ENCODE measurements at regions not wholly inside any gene's neighbourhood (a gene's known extent, or its start where the extent isn't known, plus 50 kb on each side); places are given as distances from the start of the nearest gene placed in this dataset.
A peak's percentile ranks its signal among the peaks of the same experiment; 100 is the strongest.

DNA sequence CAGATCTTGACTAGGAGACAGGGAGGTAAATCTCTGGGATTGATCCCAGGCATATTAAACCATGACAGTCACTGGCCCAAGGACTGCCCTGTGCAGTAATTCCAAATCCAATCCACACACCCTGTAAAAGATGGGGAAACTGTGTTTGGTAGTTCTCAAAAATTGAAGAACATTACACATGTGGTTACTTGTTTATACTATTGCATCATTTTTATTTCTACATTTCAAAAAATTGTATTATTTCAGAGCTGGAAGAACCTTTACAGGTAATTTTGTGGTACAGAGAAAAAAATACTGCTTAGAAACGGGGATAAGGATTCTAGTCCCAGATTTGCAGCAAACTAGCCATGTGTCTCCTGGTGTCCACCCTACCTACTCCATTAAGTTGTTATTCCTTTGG, 400.5 kb downstream of the LRIG3 start:
- no peak for DNase-seq
- in situ Hi-C loops (cut with HindIII; ENCODE audit: low pct_ligation_motif_present, low pct_unique_long_range_greater_than_20kb, low sequenced_read_pairs), result no loop called here

DNA sequence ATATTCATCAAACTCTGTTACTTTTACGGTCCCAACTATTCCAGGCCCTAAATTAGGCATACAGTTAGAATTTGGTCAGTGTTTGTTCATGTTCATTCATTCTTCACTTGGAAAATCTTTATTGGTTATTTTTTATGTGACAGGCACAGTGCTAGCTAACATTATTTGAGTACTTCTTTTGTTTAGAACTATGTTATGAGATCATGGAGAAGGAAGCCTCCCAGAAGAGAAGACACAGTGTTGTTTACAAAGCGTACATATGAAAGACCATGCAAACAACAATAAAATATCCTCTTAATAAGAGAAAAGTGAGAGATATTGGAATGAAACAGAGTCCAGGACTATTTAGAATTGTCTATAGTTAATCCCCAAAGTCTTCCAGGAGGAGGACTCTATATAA, 399.2 kb downstream of the LRIG3 start:
- DNase-seq, result no peak
- in situ Hi-C loops (cut with HindIII; ENCODE audit: low pct_ligation_motif_present, low pct_unique_long_range_greater_than_20kb, low sequenced_read_pairs), result no loop called here

DNA sequence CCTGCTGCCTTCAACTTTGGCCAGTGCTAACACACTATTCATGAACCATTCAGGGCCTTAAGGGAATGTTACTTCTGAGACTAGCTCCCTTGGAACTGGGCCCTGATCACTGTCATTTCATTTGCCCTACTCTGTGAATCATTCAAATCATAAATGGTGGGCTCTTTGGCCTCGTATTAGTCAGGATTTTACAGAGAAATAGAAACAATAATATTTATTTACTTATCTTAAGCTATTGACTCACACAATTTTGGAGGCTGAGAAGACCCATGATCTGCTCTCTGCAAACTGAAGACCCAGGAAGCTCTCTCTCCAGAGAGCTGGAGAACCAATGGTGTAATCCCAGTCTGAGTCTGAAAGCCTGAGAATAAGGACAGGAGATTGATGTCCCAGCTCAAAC, 398.5 kb downstream of the LRIG3 start:
- DNase-seq, result no peak
- in situ Hi-C loops (cut with HindIII; ENCODE audit: low pct_ligation_motif_present, low pct_unique_long_range_greater_than_20kb, low sequenced_read_pairs), result no loop called here

DNA sequence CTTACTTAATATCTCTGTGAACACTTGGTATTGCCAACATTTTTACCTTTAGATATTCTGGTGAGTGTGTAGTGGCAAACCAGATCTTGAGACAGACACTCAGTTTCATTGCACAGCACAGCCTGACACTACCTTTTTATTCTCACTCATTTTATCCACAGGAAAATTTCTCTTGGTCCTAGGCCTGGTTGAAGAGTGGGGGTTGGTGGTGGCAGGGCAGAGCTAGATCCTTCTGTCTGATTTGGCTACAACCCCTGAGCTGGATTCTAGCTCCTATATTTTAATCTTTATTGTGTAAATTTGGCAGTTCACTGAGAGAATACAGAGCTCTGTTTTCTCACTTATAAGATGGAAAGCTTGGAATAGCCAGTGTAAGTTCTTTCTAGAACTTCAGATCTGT, 396.9 kb downstream of the LRIG3 start:
- no peak for DNase-seq
- in situ Hi-C loops (cut with HindIII; ENCODE audit: low pct_ligation_motif_present, low pct_unique_long_range_greater_than_20kb, low sequenced_read_pairs), result no loop called here

DNA sequence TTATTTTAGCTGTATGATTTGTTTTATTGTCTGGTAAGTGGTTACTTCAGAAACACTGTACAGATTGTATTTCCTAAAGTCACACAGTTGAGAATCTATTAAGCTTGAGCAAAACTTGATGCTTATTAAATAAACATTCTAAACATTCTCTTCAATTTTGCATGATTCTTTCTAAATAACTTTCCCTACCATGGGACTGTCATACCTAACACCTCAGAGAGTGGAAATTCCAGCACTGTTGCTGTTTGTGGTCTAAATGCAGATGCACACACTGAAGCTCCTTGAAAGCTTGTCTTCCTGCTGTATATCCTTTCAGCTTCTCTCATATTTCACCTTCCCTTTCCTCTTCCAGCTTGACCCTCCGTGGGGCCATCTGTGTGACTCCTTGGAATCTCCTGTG, 392.0 kb downstream of the LRIG3 start:
- DNase-seq, result no peak
- in situ Hi-C loops (cut with HindIII; ENCODE audit: low pct_ligation_motif_present, low pct_unique_long_range_greater_than_20kb, low sequenced_read_pairs), result no loop called here

DNA sequence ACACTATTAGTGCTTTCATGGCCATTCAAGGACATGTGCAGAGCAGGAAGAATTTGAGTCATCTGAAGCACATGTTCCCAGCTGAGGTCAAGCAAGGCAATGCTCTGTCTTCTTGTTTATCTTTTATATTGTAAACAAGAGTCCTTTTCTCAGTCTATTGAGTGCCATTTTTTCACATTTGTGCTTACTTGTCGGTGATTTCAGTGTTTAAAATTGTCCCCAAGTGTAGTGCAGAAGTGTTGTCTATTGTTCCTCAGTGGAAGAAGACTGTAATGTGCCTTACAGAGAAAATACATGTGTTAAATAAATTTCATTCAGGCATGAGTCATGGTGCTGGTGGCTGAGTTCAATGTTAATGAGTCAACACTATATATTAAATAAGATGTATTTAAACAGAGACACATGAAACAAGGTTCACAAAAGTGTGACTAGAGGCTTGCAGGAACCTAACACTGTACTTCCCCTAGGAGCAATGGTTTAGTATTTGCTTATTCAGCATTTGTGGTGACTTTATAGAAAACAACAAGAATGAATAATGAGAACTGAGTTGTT, 391.1 kb downstream of the LRIG3 start:
- in situ Hi-C loops (cut with HindIII; ENCODE audit: low pct_ligation_motif_present, low pct_unique_long_range_greater_than_20kb, low sequenced_read_pairs), result no loop called here
- DNase-seq, result no peak

DNA sequence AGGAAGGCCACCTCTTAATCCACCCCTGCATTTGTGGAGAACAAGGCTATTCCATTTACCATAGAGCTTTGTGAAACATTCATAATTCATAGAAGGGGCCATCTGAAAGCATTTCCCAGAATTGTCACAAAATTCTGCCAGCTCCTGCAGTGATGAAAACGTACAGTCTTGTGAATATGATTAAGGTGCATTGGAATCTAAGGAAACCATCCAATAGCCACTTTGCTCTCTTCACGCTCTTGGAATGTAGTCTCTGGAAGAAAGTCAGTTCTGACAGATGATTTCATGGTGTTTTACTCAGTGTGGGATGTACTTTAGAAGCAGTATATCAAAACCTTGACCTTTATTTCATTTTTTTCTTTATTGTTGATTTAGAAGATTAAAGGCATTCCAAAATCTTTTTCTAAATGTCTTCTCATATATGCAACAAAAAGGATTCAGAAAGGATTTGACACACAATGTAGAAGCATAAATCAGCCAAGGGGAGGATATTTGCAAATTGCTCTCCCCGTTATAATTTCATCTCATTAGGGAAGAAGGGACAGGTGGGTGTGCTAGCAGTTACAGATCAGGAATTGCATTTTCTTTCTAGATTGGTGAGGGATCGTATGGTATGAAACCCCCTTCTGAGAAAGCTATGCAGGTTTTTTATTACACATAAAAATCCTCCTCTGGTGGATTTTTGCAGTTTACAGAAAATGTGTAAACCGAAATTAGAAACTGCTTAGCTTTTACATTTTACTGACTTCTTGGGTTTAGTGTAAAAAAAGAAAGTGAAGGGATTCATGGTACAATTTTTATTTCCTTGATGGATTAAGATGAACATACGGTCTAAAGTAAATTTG, 390.2 kb downstream of the LRIG3 start:
- DNase-seq, result peak; percentile 65
- in situ Hi-C loops (cut with HindIII; ENCODE audit: low pct_ligation_motif_present, low pct_unique_long_range_greater_than_20kb, low sequenced_read_pairs), result no loop called here

DNA sequence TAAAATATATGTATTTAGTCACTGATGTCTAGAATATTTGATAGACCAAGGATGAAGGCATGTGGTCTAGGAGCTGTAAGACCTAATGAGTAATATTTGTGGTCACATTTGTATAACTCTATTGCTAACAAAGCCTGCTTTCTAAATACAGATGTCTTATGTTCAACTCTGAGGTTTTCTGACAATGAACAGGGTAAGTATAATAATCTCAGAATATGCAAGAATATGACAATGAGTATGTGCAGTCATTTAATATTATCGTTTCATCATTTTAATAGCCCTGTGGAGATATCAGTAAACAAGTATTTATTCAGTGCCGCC, 389.6 kb downstream of the LRIG3 start:
- in situ Hi-C loops (cut with HindIII; ENCODE audit: low pct_ligation_motif_present, low pct_unique_long_range_greater_than_20kb, low sequenced_read_pairs), result no loop called here
- DNase-seq, result no peak

DNA sequence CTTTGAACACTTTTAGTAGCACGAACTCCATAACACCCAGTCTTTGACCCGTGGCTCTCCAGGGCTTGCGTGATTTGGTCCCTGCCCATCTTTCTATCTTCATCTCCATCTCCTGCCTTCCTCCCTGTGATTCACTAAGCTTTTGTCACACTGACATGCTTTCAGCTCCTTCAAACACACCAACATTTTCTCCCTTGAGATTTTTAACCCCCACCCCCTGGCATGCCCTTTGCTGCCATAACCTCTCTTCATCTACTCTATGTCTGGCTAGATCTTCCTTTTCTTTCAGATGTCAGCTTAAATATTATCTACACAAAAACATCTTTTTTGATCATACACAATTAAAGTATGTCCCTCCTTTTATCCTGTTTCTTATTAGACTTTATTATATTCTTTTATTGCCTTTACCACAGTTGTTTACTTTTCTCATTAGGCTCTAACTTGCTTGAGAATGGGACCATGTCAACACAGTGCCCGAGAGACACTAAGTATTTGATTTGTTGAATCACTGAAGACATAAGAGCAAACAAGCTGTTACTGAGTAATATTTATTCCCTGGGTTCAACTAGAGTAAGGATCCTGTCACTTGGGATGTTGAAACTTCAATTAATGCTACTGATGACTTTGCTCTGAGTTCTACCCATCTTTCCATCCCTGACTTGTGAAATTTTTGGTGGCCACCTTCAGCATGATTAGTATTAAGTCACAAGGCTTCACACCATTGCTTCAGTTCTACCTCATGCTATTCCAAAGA, 387.3 kb downstream of the LRIG3 start:
- no peak for DNase-seq
- in situ Hi-C loops (cut with HindIII; ENCODE audit: low pct_ligation_motif_present, low pct_unique_long_range_greater_than_20kb, low sequenced_read_pairs), result no loop called here

DNA sequence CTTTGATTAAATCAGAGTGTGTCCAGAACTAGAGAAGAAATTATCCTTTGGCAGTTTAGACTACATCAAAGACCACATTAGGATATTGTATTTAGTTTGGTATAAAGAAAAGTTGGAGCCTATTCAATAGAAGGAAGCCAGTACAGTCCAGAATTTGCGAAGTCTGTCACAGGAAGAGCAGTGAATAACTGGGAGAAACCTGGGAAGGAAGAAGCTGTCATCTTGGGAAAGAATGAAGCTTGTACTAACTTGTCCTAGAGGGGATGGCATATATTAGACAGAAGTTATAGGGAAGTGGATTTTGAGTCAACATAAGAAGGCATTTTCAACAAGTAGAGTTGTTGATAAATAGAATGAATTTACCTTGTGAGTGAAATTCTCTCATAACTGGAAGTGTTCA, 386.7 kb downstream of the LRIG3 start:
- in situ Hi-C loops (cut with HindIII; ENCODE audit: low pct_ligation_motif_present, low pct_unique_long_range_greater_than_20kb, low sequenced_read_pairs), result no loop called here
- no peak for DNase-seq

DNA sequence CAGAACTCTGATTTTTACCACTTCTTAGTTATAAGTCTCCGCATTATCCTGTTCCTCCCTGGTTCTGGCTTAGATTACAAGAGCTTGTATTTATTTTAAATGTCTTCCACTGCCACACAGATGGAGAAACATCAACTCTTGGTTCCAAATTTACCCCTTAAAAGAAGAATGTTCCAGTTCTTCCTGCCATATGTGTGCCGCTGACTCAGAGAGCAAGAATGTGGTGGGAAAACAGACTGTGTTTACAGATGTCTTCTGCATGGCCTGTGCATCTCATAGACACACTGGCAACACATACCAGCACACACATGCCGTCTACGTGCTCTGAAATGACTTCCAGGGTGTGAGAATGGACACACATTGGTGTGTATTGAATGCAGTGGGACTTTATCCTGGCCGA, 383.0 kb downstream of the LRIG3 start:
- in situ Hi-C loops (cut with HindIII; ENCODE audit: low pct_ligation_motif_present, low pct_unique_long_range_greater_than_20kb, low sequenced_read_pairs), result no loop called here
- DNase-seq, result no peak

DNA sequence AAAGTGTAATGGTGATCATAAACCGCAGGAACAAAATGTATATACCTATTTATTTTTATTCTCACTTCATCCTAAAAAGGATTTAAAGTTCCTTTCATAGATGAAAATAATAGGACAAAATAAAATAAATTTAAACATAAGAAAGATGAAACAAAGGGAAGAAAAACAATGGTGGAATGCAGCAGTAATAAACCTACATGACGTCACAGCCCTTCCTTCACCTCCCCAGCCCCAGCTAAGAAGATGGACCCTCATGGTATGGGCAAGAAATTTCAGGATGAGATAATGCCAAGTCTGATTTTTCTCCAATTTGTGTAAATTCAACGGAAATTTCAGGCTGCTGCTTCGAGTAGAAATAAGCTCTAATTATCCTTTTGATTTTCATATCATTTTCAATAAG, 381.0 kb downstream of the LRIG3 start:
- in situ Hi-C loops (cut with HindIII; ENCODE audit: low pct_ligation_motif_present, low pct_unique_long_range_greater_than_20kb, low sequenced_read_pairs), result no loop called here
- no peak for DNase-seq

DNA sequence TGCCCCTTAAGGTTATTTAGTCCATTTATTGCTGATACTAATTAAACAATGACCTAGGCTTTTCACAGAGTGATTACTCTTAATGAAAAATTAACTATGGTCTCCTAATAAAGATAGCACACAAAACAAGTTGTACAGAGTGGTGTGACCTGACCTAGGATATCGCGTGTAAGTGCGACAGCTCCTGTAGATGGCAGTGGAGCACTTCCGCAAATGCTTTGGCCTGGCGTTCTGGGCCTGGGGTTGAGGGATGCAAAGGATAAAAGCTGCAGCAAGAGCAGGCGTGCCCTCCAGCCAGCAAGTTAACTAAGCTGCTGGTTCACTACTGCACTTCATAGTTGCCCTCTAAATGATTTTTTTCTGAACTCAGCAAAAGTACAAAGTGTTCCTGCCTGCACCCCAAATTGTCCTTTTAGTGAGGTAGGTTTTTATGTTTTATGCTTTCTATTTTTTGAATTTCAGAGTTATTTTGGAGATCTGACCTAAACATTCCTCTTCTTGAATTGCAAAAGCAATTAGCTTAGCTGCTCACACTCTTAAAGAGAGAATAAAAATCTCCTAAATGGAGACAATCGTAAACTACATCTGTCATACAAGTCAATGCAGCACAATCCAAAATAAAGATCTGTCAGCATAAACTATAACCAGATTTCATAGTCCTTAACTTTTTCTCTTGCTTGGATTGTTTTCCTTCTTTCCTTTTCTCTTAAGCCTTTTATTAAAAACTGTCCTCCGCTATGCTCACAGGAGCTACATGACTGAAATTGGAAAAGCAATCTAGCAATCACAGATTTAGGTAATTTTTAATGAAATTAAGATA, 379.6 kb downstream of the LRIG3 start:
- in situ Hi-C loops (cut with HindIII; ENCODE audit: low pct_ligation_motif_present, low pct_unique_long_range_greater_than_20kb, low sequenced_read_pairs), result no loop called here
- DNase-seq, result peak; percentile 83

DNA sequence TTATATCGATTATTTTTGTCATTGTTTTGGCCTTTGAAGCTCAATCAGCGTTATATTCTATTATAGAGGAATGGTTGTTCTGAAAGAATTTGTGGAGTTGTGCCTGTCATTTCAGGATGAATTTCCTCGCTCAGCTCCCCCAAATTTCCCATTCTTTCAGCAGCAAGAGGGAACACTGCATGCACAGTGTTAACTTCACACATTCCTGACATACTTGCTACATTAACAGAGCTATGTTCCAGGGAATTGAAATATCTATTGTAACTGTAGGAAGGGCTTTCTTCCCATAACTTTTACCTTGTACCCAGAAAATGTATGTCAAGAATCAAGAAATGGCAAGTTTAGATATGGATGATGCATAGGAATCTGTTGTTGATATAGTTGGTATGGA, 379.0 kb downstream of the LRIG3 start:
- in situ Hi-C loops (cut with HindIII; ENCODE audit: low pct_ligation_motif_present, low pct_unique_long_range_greater_than_20kb, low sequenced_read_pairs), result no loop called here
- peak; percentile 40 for DNase-seq

DNA sequence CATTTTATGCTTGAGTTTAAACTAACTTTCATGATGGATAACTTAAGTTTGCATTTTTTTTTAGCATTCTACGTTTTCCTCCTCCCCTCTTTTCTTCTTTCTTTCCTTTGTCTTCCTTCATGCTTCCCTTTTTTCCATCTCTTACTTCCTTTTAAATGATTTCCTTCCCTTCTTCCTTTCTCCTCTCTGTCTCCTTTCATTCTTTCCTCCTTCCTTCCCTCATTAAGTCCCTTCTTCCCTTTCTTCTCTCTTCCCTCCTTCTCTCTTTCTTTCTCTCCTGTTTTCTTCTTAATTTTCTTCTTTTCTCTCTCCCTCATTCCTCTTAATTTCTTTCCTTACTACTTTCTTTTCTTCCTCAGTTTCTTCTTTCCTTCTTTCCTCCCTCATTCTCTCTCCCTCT, 376.0 kb downstream of the LRIG3 start:
- in situ Hi-C loops (cut with HindIII; ENCODE audit: low pct_ligation_motif_present, low pct_unique_long_range_greater_than_20kb, low sequenced_read_pairs), result no loop called here
- DNase-seq, result no peak

DNA sequence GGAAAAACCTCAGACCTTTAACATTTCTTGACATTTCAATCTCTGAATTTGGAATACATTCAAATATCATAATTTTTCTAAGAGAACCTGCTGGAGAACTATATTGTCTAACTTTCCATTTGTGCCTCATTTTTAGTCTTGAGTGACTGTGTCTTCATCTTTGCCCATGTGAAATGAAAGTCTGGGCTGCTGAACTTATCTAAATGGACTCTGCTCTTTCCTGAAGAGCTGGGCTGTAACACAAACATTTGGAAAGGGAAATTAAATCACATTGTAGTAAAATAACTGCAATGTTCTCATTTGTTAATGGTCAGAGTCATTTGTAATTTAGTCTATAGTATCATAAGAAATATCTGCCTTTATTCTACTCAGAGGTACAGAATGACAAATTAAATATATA, 373.1 kb downstream of the LRIG3 start:
- in situ Hi-C loops (cut with HindIII; ENCODE audit: low pct_ligation_motif_present, low pct_unique_long_range_greater_than_20kb, low sequenced_read_pairs), result no loop called here
- no peak for DNase-seq

DNA sequence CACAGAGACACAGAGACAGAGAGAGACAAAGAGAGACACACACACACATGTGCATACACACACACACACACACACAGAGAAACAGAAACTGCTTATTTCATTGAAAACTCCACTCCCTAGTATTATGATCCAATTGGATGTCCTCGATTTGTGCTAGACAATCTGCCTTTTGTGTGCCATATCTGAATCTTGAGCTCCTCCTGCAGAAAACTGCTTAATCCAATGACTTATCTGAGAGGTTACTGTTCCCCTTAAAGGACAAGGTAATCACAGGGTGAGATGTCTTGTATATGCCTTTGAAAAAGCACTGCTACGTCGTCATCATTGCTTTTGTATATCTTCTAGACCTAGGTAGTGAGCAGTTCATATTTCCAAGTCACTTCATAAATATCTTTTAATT, 371.5 kb downstream of the LRIG3 start:
- DNase-seq, result no peak
- in situ Hi-C loops (cut with HindIII; ENCODE audit: low pct_ligation_motif_present, low pct_unique_long_range_greater_than_20kb, low sequenced_read_pairs), result no loop called here

DNA sequence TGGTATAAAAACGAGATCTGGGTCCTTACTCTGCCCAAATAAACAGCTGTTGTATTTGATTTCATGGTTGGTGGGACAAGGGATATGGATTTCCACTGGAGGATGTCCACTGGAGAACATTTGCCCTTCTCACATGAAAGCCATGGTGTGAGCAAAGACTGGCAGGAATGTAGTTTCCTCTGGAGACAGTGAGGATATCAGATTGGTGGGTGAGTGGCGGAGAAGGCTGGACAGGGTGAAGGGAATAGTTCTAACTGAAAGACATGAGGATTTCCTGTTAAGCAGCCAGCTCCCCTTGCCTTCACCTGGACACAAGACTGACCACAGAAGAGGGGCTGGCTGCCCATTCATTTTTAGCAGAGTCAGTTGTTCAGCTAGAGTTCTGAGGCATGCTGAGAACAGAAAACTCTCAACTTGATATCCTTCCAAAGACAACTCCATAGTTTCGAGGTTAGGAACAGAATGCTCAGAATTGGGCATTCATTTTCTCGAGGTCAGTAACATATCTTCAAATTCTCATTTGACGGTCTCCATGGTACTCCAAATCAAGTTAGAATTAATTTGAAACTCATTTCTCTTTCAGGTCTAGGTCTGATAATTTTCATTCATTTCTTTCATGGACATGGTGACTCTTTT, 365.7 kb downstream of the LRIG3 start:
- DNase-seq, result no peak
- in situ Hi-C loops (cut with HindIII; ENCODE audit: low pct_ligation_motif_present, low pct_unique_long_range_greater_than_20kb, low sequenced_read_pairs), result no loop called here

DNA sequence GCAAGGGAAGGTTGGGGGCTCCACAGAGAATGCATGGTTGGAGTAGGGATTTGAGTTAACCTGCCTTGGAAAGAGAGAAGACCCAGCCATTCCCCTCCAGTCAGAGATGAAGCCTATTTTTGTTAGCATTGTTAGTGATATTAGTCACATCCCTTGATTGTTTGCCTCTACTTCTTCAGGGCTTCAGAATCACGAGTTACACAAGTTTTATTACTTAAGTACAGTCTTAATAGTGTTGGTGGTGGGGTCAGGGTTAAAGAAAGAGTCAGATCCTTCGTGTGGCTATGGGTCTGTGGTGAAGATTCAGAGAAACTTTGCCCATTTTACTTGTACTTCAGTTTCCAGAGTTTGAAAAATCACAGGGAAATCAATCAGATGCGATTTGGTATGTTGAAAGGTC, 363.1 kb downstream of the LRIG3 start:
- no peak for DNase-seq
- in situ Hi-C loops (cut with HindIII; ENCODE audit: low pct_ligation_motif_present, low pct_unique_long_range_greater_than_20kb, low sequenced_read_pairs), result no loop called here

All from ACHN (cell line).